ENCODE measurements at regions not wholly inside any gene's neighbourhood (a gene's known extent, or its start where the extent isn't known, plus 50 kb on each side); places are given as distances from the start of the nearest gene placed in this dataset.
"Not testable (repeated sequence)": the region's sequence is repeated elsewhere in the genome, so short reads cannot be mapped to it uniquely, and the experiment has no call there.

DNA sequence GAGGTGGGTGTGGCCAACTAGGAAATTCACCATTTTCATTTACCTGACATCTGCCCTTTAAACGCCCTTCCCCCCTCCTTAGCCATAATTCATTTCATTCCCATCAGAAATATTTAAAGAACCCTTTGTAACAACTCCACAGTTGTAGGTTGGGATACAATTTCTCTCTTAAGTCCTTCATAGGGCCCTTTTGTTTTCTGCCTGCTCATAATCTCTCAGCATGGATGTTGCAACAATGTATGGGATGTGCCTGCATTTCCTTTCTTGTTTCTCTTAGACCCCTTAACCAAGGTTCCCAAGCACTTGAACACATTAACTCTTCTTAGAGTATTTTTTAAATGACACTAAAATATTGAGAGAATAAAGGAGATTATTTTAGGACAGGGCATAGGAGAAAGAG is 51.7 kb upstream of the MYO10 start:
- no peak for DNase-seq

DNA sequence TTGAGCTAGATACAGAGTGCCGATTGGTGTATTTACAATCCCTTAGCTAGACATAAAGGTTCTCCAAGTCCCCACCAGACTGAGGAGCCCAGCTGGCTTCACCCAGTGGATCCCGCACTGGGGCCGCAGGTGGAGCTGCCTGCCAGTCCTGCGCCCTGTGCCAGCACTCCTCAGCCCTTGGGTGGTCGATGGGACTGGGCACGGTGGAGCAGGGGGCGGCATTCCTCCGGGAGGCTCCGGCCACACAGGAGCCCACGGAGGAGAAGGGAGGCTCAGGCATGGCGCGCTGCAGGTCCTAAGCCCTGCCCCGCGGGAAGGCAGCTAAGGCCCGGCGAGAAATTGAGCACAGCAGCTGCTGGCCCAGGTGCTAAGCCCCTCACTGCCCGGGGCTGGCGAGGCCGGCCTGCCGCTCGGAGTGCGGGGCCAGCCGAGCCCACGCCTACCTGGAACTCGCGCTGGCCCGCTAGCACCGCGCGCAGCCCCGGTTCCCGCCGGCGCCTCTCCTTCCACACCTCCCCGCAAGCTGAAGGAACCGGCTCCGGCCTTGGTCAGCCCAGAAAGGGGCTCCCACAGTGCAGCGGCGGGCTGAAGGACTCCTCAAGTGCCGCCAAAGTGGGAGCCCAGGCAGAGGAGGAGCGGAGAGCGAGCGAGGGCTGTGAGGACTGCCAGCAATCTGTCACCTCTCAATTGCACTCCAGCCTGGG is 54.9 kb upstream of the MYO10 start:
- not testable (repeated sequence) for DNase-seq

DNA sequence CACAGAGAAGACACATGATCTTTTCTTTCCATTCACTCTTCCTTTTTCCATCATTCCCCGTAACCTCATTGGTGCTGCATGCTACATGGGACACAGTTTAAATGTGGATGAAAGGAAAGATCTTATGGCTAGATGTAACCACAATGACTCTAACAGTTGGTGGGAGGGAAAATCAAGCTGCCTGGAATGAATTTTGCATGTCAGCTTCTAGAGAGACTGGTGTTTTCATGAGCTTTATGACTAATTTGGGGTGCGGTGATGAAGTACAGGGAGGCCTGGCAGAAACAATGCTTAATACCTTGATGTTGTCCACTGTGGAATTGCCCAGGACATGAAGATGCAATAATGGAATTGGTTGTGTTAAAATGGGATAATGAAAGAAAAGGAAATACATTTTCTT is 55.9 kb upstream of the MYO10 start:
- DNase-seq: peak in 1 of 5 experiments; percentile 37

DNA sequence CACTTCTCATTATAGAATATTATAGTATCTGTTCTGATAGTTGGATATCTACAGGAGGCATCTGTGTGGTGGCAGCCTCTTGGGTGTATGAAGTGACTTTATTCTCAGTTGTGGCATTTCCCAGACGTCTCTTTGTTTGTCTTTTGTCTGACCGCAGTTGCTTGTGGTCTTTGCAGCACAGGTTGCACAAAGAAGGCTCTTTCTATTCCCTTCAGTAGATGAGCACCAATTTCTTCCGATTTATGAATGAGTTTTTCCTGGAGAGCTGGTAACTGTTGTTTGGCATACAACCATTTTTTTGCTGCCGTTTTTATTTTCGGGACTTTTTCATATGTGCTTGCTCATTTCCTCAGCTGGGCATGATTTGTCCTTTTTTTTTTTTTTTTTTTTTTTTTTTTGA is 56.4 kb upstream of the MYO10 start:
- peak in 1 of 5 experiments; percentile 84 for DNase-seq

DNA sequence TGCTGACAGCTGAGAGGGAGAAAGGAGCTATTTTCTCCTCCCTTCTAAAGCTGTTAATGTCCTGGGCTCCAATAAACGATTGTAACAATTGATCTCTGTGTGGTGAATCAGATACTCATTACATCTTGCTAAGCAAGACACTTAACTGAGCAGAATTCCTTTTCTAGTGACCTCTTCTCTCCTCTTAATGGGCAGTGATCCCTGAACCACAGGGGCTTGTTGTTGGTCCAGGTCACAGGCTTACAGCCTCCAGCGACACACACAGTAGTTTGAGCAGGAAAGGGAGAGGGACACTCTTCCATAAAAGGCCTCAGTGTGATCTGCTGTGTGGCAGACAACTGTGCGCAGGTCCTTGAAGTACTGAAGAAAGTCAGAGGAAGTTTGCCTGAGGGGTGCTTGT is 58.5 kb upstream of the MYO10 start:
- DNase-seq: no peak

DNA sequence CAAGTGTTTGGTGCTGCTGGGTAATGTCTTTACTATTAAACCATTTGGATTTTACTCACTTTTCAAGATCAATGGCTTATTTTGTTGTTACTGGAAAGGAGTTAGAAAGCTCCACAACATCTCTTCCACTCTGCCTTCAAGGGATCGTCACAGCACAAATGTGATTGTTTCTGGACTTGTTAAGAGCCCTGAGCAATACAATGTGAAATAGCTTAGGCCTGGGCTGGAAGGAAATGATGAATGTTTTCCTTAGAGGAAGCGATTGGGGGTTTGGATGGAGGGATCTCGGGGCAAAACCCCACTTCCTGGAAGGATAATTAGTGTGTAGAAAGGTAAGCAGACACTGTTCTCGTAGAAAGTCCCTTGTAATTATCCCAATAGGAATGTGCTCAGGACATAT is 59.3 kb upstream of the MYO10 start:
- DNase-seq: no peak

DNA sequence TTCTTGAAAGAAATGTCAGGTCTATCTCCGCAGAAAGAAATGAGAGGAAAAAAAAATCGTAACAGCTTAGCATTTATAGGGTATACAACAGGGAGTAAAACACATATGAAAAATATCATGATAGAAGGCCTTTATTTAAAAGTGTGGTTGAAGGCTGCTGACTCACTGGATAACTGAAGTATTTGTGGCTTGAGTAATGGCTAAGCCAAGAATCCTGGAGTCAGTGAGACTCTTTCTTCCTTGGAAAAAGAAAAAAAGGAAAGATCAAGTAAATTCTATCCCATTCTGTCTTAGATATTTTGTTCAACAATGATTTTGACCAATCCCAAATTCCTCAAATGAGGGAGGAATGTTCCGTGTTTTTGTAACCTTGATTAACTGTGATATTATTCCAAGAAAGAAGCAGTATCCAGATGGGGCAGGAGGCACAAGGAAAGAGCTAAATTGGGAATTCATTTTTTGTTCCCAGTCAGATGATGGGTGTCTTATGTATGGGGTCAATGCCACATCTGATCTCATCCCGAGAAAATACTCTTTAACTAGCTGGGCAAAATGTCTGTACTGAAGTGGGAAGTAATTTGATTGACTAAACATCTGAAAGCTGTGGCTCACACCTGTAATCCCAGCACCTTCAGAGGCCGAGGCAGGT is 64.3 kb upstream of the MYO10 start:
- no peak for DNase-seq

DNA sequence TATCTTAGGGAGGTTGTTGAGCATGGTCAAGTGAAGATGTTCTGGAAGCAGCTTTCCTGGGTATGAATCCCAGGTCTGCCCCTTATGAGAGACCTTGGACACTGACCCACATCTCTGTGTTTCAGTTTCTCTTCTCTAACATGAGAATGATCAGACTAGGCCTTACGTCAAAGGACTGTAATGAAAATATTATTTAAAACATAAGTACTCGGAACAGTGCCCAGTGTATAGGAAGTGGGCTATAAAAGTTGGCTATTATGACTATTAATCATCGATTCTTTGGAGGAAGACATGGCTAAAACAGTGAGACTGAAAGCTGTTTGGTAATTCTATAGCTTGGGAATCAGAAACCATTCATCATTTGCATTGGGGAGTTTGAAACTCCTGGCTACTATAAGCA is 65.3 kb upstream of the MYO10 start:
- no peak for DNase-seq

DNA sequence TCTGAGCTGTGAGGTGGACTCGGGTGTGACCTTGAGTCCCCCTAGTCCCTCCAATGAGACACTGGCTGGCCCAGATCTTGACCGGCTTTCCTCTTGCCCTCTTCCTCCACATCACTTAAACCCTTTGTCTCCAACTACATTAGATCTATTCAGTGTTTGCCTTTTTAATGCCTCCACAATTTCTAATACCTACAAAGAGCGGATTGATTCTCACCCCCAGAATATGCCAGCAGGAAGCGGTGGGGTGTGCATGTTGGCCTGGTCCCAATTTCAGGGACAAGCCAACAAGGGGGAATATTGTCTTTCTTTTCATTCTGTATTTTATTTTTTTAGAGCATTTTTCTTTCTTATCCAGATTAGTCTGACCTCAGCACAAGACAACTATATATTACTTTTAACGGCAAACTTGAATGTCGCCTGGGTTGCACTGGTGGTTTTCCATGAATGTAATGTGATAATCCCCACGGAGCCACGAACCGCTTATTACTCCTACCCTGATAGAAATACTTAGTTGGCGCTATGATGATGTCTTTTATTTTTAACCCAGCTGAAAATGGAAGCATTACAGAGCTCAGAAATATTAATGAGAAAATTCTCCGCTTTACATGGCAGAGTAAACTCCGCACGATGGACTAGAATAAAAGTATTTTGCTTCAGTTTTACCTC is 68.5 kb upstream of the MYO10 start:
- no peak for DNase-seq

DNA sequence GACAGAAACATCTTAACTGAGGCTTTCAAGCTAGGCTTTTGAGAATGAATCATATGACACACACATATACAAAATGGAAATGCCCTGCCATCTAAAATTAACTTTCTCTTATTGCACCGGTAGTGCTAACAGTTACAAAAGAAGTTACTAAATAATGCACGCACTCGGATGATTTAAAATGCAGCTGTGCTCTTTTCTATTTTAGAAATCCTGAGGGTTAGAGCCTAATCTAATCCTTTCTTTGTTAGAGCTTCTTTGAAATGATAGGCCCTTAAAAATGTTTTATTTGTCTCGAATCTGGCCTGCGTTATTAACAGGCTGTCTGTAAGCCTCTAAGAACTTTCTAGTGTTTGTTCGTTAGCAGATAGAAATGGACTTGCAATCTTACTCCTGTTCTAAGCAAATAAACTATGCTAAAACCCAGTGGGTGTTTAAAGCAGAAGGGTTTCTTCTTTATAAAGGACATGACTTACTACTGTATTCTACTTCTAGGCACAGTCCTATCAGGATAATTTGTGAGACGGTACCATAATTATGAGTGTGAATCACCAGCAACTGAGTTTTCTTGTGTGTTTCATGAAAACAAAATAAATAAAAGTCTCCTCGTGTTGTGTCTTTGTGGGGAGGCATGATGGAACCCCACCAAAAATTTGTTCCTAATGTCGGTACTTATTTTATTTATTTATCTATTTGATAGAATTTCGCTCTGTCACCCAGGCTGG is 69.2 kb upstream of the MYO10 start:
- DNase-seq: no peak

DNA sequence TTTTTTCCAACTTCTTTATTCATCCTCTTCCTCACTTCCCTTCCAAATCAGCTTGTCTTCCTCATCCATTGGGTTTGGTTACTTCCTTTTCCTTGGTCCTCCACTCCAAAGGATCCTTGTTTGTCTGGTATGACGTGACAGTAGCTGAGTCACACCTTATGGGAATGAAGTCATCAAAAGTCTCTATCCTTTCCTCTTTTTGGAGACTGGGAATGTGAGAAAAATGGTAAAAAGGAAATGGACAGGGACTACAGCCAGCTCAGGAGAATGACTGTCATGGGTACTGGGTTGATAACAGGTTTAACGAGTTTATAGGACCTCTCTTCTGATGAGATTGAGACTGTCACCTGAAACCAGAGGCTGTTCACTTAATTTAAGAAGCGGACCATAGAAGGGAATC is 76.2 kb upstream of the MYO10 start:
- DNase-seq: no peak

DNA sequence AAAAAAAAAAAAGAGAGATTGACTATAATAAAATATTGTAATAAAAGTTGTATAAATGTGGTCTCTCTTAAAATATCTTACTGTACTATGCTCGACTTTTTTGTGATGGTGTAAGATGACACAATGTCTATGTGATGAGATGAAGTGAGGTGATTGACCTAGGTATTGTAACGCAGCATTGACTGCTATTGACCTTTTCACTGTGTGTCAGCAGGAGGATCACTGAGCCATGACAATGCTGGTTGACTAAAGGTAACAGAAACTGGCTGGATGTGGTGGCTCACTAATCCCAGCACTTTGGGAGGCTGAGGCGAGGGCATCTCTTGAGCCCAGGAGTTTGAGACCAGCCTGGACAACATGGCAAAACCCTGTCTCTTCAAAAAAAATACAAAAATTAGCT is 78.6 kb upstream of the MYO10 start:
- no peak for DNase-seq

DNA sequence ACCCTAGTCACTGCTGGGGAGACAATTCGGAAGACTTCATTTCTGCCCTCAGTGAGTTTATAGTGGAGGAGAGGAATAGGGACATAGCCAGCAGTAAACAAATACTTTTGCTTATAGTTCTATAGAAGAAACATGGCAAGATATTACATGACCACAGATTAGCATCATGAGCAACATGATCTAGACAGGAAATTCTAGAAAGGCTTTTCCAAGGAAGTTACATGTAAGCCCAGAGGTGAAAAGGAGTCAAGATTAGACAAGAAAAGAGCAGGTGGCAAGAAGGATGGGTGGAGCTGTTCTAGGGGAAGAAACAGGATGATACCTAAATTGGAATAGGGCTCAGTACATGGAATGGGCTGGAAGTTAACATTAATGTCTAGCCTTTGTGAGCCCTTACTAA is 82.8 kb upstream of the MYO10 start:
- no peak for DNase-seq

DNA sequence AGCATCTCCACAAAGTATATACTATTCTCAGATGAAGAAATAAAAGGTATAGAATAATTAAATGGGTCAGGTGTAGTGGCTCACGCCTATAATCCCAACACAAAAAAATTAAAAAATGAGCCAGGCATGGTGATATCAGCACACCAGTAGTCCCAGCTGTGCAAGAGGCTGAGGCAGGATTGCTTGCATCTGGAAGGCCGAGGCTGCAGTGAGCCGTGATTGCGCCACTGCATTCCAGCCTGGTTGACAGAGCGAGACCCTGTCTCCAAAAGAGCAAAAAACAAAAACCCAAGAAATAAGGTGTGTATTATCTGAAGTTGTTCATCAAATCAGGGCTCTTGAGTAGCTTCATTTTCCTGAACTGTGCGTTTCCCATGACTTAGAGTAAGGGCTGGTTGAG is 83.2 kb upstream of the MYO10 start:
- DNase-seq: no peak

DNA sequence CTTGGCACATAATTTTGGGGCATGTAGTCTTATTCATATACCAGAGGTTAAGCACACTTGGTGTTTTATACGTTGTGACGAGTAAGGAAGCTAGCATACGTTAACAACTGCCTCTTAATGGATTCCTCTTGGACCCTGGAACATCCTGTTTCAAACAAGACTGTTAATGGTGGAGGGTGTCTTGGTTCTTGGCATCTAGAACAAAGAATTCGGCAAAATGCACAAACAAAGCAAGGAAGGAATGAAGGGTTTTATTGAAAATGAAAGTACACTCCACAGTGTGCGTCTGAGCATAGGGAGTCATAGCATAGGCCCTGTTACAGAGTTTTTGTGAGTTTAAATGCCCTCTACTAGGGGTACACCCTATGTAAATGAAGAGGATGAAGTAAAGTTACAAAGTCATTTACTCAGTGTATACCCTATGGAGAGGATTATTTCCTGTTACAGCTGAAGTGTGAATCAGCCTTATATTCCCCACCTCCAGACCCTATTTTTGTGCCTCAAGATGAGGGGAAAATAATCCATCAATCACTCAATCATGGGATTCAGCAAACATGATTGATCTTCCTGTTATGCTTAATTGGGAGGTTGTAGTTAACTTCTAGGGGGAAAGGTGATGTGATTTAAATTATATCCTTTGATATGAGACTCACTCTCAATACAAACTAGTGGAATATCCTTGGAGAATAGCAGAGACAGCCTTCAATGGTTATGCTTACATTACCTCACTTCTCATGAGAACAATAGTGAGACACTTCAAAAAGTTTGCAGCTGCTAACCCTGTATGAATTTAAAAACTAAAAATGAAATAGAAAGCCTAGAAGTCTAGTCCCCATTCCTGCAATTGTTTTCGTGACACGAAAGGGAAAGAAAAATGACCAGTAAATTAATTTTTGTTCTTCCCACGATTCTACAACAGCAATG is 84.9 kb upstream of the MYO10 start:
- no peak for DNase-seq

DNA sequence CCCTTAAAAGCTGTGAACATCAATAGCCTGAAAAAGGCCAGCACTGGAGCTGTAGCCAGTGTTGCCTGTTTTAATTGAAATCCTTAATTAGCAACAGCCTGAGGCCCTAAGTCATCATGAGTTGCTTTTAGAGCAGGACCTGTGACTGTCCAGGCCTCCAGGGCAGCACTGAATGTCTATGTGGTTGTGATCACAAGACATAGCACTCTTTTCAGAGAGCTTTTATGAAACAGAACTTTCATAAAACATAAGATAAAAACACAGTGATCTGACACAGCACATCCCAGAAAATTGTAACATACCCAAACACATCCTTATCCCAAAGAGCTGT is 85.5 kb upstream of the MYO10 start:
- no peak for DNase-seq

DNA sequence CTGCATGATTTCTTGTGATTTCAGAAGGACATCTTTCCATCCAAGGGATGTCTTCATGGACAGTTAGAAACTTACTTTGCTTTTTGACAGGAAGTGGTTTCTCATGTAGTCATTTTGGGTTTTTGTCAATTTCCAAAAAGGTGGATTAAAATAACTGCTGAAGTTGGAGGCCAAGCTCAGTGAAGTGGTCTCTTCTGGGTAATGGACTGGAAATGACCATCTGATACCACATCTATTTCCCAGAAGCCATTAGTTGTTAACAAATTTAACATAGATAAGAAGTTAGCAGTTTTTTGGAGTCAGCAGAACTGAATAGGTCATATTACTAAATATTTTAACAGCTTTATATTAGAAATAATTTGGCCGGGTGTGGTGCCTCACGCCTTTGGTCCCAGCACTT is 86.2 kb upstream of the MYO10 start:
- no peak for DNase-seq

DNA sequence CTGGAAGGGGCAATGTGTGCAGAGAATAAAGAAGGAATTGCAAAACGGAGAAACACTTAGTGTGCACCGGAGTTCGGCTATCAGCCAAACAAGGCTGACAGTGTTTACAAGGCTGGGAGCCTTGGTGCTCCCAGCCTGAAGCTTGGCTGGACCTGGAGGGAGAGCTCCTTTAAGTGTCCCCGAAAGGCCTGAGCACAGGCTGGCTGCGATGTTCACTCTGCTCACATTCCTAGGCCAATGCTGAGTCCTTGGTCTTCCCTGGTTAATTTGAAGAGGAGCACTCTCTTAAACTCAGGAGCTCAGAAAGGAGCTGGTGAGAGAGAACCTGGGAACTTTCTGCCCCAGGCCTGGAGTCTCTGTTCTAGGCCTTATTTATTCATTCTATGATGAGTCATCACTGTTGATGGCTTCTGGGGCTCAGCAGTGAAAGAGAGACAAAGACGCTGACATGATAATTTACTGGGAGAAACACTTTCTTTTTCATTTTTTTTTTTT is 88.6 kb upstream of the MYO10 start:
- no peak for DNase-seq

DNA sequence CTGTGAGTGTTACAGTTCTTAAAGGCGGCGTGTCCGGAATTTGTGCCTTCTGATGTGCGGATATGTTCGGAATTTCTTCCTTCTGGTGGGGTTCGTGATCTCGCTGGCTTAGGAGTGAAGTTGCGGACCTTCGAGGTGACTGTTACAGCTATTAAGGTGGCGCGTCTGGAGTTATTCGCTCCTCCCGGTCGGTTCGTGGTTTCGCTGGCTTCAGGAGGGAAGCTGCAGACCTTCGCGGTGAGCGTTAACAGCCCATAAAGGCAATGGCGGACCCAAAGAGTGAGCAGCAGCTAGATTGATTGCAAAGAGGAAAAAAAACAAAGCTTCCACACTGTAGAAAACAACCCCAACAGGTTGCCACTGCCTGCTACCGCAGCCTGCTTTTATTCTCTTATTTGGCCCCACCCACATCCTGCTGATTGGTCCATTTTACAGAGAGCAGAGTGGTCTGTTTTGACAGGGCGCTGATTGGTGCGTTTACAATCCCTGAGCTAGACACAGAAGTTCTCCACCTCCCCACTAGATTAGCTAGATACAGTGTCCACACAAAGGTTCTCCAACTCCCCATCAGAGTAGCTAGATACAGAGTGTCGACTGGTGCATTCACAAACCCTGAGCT is 95.7 kb upstream of the MYO10 start:
- DNase-seq: not testable (repeated sequence)

DNA sequence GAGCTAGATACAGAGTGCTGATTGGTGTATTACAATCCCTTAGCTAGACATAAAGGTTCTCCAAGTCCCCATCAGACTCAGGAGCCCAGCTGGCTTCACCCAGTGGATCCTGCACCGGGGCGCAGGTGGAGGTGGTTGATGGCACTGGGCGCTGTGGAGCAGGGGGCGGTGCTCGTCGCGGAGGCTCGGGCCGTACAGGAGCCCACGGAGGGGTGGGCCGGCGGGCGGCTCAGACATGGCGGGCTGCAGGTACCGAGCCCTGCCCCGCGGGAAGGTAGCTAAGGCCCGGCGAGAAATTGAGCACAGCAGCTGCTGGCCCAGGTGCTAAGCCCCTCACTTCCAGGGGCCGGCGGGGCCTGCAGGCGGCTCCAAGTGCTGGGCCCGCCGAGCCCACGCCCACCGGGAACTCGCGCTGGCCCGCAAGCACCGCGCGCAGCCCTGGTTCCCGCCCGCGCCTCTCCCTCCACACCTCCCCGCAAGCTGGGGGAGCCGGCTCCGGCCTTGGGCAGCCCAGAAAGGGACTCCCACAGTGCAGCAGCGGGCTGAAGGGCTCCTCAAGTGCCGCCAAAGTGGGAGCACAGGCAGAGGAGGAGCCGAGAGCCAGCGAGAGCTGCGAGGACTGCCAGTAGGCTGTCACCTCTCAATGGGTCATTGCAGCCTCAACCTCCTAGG is 96.4 kb upstream of the MYO10 start:
- DNase-seq: not testable (repeated sequence)

DNA sequence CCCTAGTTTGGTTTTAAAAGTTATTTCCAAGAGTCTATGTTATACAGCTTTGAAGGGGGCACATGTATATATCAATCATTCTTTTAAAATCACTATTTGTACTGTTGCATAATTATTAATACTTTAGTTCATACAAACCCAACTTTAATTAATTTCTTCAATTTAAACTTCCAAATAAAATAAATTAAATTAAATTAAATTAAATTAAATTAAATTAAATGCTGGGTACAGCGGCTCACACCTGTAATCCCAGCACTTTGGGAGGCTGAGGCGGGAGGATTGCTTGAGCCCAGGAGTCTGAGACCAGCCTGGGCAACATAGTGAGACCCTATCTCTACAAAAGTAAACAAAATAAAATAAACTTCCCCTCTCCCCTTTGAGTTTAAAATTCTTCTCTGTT is 98.9 kb upstream of the MYO10 start:
- DNase-seq: not testable (repeated sequence)

Data from T-helper 2 cell (primary cell).